Tibial nerve (tissue), 4 donors: ENCODE measurements at regions not wholly inside any gene's neighbourhood (a gene's known extent, or its start where the extent isn't known, plus 50 kb on each side); places are given as distances from the start of the nearest gene placed in this dataset.

Source experiments
- DNase-seq, 2 donors: peaks; one replicate each; pipeline ENCODE4 v3.0.0-alpha.2; 2019; ENCODE audit warnings: low spot score in 2 of 2
- H3K27ac ChIP-seq, 4 donors: fragments of 200-600 bp; sonication (generic) in 3 of 4; one replicate each; pipeline ENCODE4 v1.5.1; 2017 to 2019; ENCODE audit warnings: mild to moderate bottlenecking in 1 of 4
- H3K27me3 ChIP-seq, 2 donors: fragments of 200-600 bp; sonication (generic) in 1 of 2; one replicate each; pipeline versions ENCODE4 v1.5.1 to v1.6.0; 2017 to 2019
- H3K36me3 ChIP-seq, 3 donors: fragments of 200-600 bp; sonication (generic); one replicate each; pipeline ENCODE4 v1.5.1; 2018 to 2019
- H3K4me1 ChIP-seq, 4 donors: fragments of 200-600 bp; sonication (generic) in 3 of 4; one replicate each; pipeline ENCODE4 v1.5.1; 2017 to 2019
- H3K4me3 ChIP-seq, 4 donors: fragments of 200-600 bp; sonication (generic) in 3 of 4; one replicate each; pipeline ENCODE4 v1.5.1; 2017 to 2019; ENCODE audit warnings: mild to moderate bottlenecking in 1 of 4, moderate library complexity in 1 of 4
- H3K9me3 ChIP-seq, 4 donors: fragments of 200-600 bp; sonication (generic) in 3 of 4; one replicate each; pipeline ENCODE4 v1.5.1; 2017 to 2019
- CTCF ChIP-seq, 5 experiments: fragments of 200-600 bp in 3 of 5; fragments of 450-650 bp in 2 of 5; sonication (generic) in 3 of 5; IDR thresholded peaks; one replicate each; pipeline ENCODE4 v1.5.1; 2016 to 2019; ENCODE audit warnings: antibody characterized with exemption in 5 of 5, mild to moderate bottlenecking in 3 of 5, moderate library complexity in 2 of 5
- EP300 ChIP-seq, 2 donors: sonication (generic); formaldehyde crosslinking; IDR thresholded peaks; one replicate each; pipeline ENCODE4 v1.6.1; 2017; ENCODE audit warnings: antibody characterized with exemption in 2 of 2, mild to moderate bottlenecking in 1 of 2
- POLR2A ChIP-seq, 2 donors: fragments of 450-650 bp; IDR thresholded peaks; one replicate each; pipeline ENCODE4 v1.6.1; 2017; ENCODE audit warnings: antibody characterized with exemption in 2 of 2, mild to moderate bottlenecking in 2 of 2, moderate library complexity in 2 of 2
- WGBS, 2 donors: methylation state at CpG; one replicate each; pipeline ENCODE4 v1.1.5; 2018; 5-methylcytosine and 5-hydroxymethylcytosine counted together

- Histone ChIP-seq H3K27ac (no peak overlapping the region), H3K4me3 (no peak overlapping the region), H3K4me1 (peaks cover 0 to 6% (median 0%) of the 10 kb centered on the region in 4 donors), H3K9me3 (no peaks in the 10 kb centered on the region), H3K36me3 (no peaks in the 10 kb centered on the region), H3K27me3 (no peaks in the 10 kb centered on the region)
- DNase-seq = no peak
- TF ChIP-seq POLR2A (IDR thresholded peaks at IDR 0.05) (no peak), EP300 (IDR thresholded peaks at IDR 0.05) (no peak)
- 37 to 43% methylated on average over 2 of the region's 2 CpGs for WGBS, 2 donors
Observed at GRCh38 chr5:106106384-106106783, 1564.4 kb downstream of the EFNA5 start.

GRCh38 chr5:106097340-106097739 lies 1573.4 kb downstream of the EFNA5 start:
- no peak overlapping the region for H3K4me3 ChIP-seq
- TF ChIP-seq POLR2A (IDR thresholded peaks at IDR 0.05) (no peak), EP300 (IDR thresholded peaks at IDR 0.05) (no peak), CTCF (IDR thresholded peaks at IDR 0.05) (no peak)

GRCh38 chr5:106094839-106095238 lies 1575.9 kb downstream of the EFNA5 start:
- Histone ChIP-seq H3K9me3 (no peaks in the 10 kb centered on the region), H3K36me3 (no peaks in the 10 kb centered on the region), H3K4me1 (no peaks in the 10 kb centered on the region), H3K4me3 (no peak overlapping the region), H3K27ac (no peak overlapping the region), H3K27me3 (no peaks in the 10 kb centered on the region)
- DNase-seq = no peak
- no peak for TF ChIP-seq POLR2A (IDR thresholded peaks at IDR 0.05)
- no peak for TF ChIP-seq CTCF (IDR thresholded peaks at IDR 0.05)
- no peak for TF ChIP-seq EP300 (IDR thresholded peaks at IDR 0.05)

More at GRCh38 chr5:106097340-106097739, 1573.4 kb downstream of the EFNA5 start:
- H3K27ac ChIP-seq = no peak overlapping the region
- H3K36me3 ChIP-seq = no peaks in the 10 kb centered on the region
- no peaks in the 10 kb centered on the region for H3K27me3 ChIP-seq
- no peaks in the 10 kb centered on the region for H3K9me3 ChIP-seq
- no peak for DNase-seq
- no peaks in the 10 kb centered on the region for H3K4me1 ChIP-seq
- WGBS, 2 donors = 45 to 61% methylated on average over 1 of the region's 1 CpG

GRCh38 chr5:106094204-106094607 lies 1576.5 kb downstream of the EFNA5 start:
- TF ChIP-seq EP300 (IDR thresholded peaks at IDR 0.05) (no peak), CTCF (IDR thresholded peaks at IDR 0.05) (no peak), POLR2A (IDR thresholded peaks at IDR 0.05) (no peak)
- WGBS, 2 donors = 66% methylated on average over 4 of the region's 4 CpGs
- Histone ChIP-seq H3K9me3 (no peaks in the 10 kb centered on the region), H3K4me3 (no peak overlapping the region), H3K36me3 (no peaks in the 10 kb centered on the region), H3K27ac (no peak overlapping the region), H3K27me3 (no peaks in the 10 kb centered on the region), H3K4me1 (no peaks in the 10 kb centered on the region)
- no peak for DNase-seq

- no peaks in the 10 kb centered on the region for H3K36me3 ChIP-seq
- no peak for DNase-seq
- H3K9me3 ChIP-seq = no peaks in the 10 kb centered on the region
- TF ChIP-seq POLR2A (IDR thresholded peaks at IDR 0.05) (no peak), EP300 (IDR thresholded peaks at IDR 0.05) (no peak)
- H3K4me3 ChIP-seq = no peak overlapping the region
- WGBS, 2 donors = 70 to 77% methylated on average over 1 of the region's 1 CpG
- H3K4me1 ChIP-seq = no peaks in the 10 kb centered on the region
- H3K27me3 ChIP-seq = no peaks in the 10 kb centered on the region
- H3K27ac ChIP-seq = no peak overlapping the region
Observed at GRCh38 chr5:106093134-106093533, 1577.6 kb downstream of the EFNA5 start.

GRCh38 chr5:106092455-106092854 lies 1578.3 kb downstream of the EFNA5 start:
- Histone ChIP-seq H3K4me1 (no peaks in the 10 kb centered on the region), H3K36me3 (no peaks in the 10 kb centered on the region), H3K4me3 (no peak overlapping the region), H3K27ac (no peak overlapping the region), H3K9me3 (no peaks in the 10 kb centered on the region), H3K27me3 (no peaks in the 10 kb centered on the region)
- 84 to 87% methylated on average over 1 of the region's 1 CpG for WGBS, 2 donors
- no peak for TF ChIP-seq POLR2A (IDR thresholded peaks at IDR 0.05)
- no peak for TF ChIP-seq EP300 (IDR thresholded peaks at IDR 0.05)
- TF ChIP-seq CTCF (IDR thresholded peaks at IDR 0.05) = no peak
- no peak for DNase-seq
